ENCODE measurements at regions not wholly inside any gene's neighbourhood (a gene's known extent, or its start where the extent isn't known, plus 50 kb on each side); places are given as distances from the start of the nearest gene placed in this dataset.

- no peak overlapping the region for H2AFZ ChIP-seq (ENCODE audit: control insufficient read depth, low read depth, low read length)
- H3K4me3 ChIP-seq = no peak overlapping the region
- H3K27me3 ChIP-seq (replicated peaks in 1 of 2; ENCODE audit: control insufficient read depth in 2 of 2, insufficient read depth in 2 of 2, low read length in 1 of 2) = no peaks in the 10 kb centered on the region
- CTCF ChIA-PET = interaction anchor here (1.2 kb wide), 1 partner anchor 437 kb away, joined by 3 read pairs; no protein-coding TSS in a partner anchor
- H3K36me3 ChIP-seq (ENCODE audit: control insufficient read depth in 2 of 2, insufficient read depth in 2 of 2, low read length in 1 of 2) = no peaks in the 10 kb centered on the region
- no peaks in the 10 kb centered on the region for H3K4me1 ChIP-seq (ENCODE audit: control insufficient read depth, insufficient read depth, low read length)
- POLR2A ChIA-PET = no interaction called here
- no peak for ATAC-seq
- FAIRE-seq = no peak
- H3K9ac ChIP-seq (ENCODE audit: control insufficient read depth, insufficient read depth, low read length) = no peak overlapping the region
- no TSS peak for BruUV-seq (replicated peaks)
- H3K27ac ChIP-seq (ENCODE audit: control insufficient read depth, insufficient read depth) = no peak overlapping the region
- WGBS (ENCODE audit: insufficient coverage, insufficient replicate concordance, low lambda C conversion rate, missing lambda C conversion rate) = 94% methylated on average over 1 of the region's 1 CpG
- H4K20me1 ChIP-seq (ENCODE audit: control insufficient read depth, insufficient read depth) = no peaks in the 10 kb centered on the region
- RAD21 ChIA-PET (ENCODE audit: unreplicated experiment) = no interaction called here
- intact Hi-C loops (cut with micrococcal nuclease; ENCODE audit: unreplicated experiment) = no loop called here
- no peaks in the 10 kb centered on the region for H3K79me2 ChIP-seq (ENCODE audit: control insufficient read depth, insufficient read depth, low read length)
- TF ChIP-seq CBX3 (IDR thresholded peaks at IDR 0.05; ENCODE audit: borderline replicate concordance, low read depth) (no peak), ESRRA (IDR thresholded peaks at IDR 0.05; ENCODE audit: low read length) (no peak), MTA2 (IDR thresholded peaks at IDR 0.05; ENCODE audit: low read depth) (no peak), LARP7 (IDR thresholded peaks at IDR 0.05) (no peak), SUPT20H (IDR thresholded peaks at IDR 0.05; ENCODE audit: borderline replicate concordance, control insufficient read depth, low read depth, low read length) (no peak)
- no peak overlapping the region for H3K4me2 ChIP-seq (ENCODE audit: control insufficient read depth, insufficient read depth)
- SMC1A ChIA-PET (ENCODE audit: uncharacterized antibody, unreplicated experiment) = interaction anchor here (1.0 kb wide), 1 partner anchor 28 kb away, joined by 3 read pairs; no protein-coding TSS in a partner anchor
- no peak for DNase-seq (ENCODE audit: low read depth, low spot score)
- H3K9me3 ChIP-seq (replicated peaks; ENCODE audit: control insufficient read depth, insufficient read depth, low read length) = no peaks in the 10 kb centered on the region
- in situ Hi-C loops (cut with MboI) = no loop called here
Measured at GRCh38 chr15:47551079-47551478, 166.2 kb upstream of the SEMA6D start.

- intact Hi-C loops (cut with micrococcal nuclease; ENCODE audit: unreplicated experiment) = no loop called here
- no peaks in the 10 kb centered on the region for H3K36me3 ChIP-seq (ENCODE audit: control insufficient read depth in 2 of 2, insufficient read depth in 2 of 2, low read length in 1 of 2)
- H3K9me3 ChIP-seq (replicated peaks; ENCODE audit: control insufficient read depth, insufficient read depth, low read length) = no peaks in the 10 kb centered on the region
- no peak for ATAC-seq
- H3K9ac ChIP-seq (ENCODE audit: control insufficient read depth, insufficient read depth, low read length) = no peak overlapping the region
- H3K79me2 ChIP-seq (ENCODE audit: control insufficient read depth, insufficient read depth, low read length) = no peaks in the 10 kb centered on the region
- H3K4me3 ChIP-seq = no peak overlapping the region
- BruUV-seq (replicated peaks) = no TSS peak
- H3K27ac ChIP-seq (ENCODE audit: control insufficient read depth, insufficient read depth) = no peak overlapping the region
- H3K27me3 ChIP-seq (replicated peaks in 1 of 2; ENCODE audit: control insufficient read depth in 2 of 2, insufficient read depth in 2 of 2, low read length in 1 of 2) = no peaks in the 10 kb centered on the region
- H2AFZ ChIP-seq (ENCODE audit: control insufficient read depth, low read depth, low read length) = no peak overlapping the region
- SMC1A ChIA-PET (ENCODE audit: uncharacterized antibody, unreplicated experiment) = no interaction called here
- FAIRE-seq = no peak
- WGBS (ENCODE audit: insufficient coverage, insufficient replicate concordance, low lambda C conversion rate, missing lambda C conversion rate) = 22% methylated on average over 2 of the region's 2 CpGs
- H4K20me1 ChIP-seq (ENCODE audit: control insufficient read depth, insufficient read depth) = no peaks in the 10 kb centered on the region
- RAD21 ChIA-PET (ENCODE audit: unreplicated experiment) = no interaction called here
- TF ChIP-seq RAD51 (IDR thresholded peaks at IDR 0.05) (peak; percentile 46; the same call in 1 of the 2 replicates), SPI1 (IDR thresholded peaks at IDR 0.05; ENCODE audit: borderline replicate concordance, insufficient read depth, low read depth, low read length) (no peak), TCF3 (IDR thresholded peaks at IDR 0.05; ENCODE audit: borderline replicate concordance, insufficient read depth, low read depth, low read length) (no peak)
- TF ChIP-seq, protein P1, sequence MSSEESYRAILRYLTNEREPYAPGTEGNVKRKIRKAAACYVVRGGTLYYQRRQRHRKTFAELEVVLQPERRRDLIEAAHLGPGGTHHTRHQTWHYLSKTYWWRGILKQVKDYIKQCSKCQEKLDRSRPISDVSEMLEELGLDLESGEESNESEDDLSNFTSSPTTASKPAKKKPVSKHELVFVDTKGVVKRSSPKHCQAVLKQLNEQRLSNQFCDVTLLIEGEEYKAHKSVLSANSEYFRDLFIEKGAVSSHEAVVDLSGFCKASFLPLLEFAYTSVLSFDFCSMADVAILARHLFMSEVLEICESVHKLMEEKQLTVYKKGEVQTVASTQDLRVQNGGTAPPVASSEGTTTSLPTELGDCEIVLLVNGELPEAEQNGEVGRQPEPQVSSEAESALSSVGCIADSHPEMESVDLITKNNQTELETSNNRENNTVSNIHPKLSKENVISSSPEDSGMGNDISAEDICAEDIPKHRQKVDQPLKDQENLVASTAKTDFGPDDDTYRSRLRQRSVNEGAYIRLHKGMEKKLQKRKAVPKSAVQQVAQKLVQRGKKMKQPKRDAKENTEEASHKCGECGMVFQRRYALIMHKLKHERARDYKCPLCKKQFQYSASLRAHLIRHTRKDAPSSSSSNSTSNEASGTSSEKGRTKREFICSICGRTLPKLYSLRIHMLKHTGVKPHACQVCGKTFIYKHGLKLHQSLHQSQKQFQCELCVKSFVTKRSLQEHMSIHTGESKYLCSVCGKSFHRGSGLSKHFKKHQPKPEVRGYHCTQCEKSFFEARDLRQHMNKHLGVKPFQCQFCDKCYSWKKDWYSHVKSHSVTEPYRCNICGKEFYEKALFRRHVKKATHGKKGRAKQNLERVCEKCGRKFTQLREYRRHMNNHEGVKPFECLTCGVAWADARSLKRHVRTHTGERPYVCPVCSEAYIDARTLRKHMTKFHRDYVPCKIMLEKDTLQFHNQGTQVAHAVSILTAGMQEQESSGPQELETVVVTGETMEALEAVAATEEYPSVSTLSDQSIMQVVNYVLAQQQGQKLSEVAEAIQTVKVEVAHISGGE (CRISPR knock-in tag; IDR thresholded peaks at IDR 0.05) = no peak
- no peak for DNase-seq (ENCODE audit: low read depth, low spot score)
- H3K4me2 ChIP-seq (ENCODE audit: control insufficient read depth, insufficient read depth) = no peak overlapping the region
- no peaks in the 10 kb centered on the region for H3K4me1 ChIP-seq (ENCODE audit: control insufficient read depth, insufficient read depth, low read length)
- in situ Hi-C loops (cut with MboI) = no loop called here
- POLR2A ChIA-PET = no interaction called here
- CTCF ChIA-PET = interaction anchor here (1.2 kb wide), 1 partner anchor 436 kb away, joined by 3 read pairs; no protein-coding TSS in a partner anchor
Measured at GRCh38 chr15:47551546-47551945, 165.8 kb upstream of the SEMA6D start.

Data from GM12878 (cell line).